ENCODE measurements at regions not wholly inside any gene's neighbourhood (a gene's known extent, or its start where the extent isn't known, plus 50 kb on each side); places are given as distances from the start of the nearest gene placed in this dataset.
"Not testable (repeated sequence)": the region's sequence is repeated elsewhere in the genome, so short reads cannot be mapped to it uniquely, and the experiment has no call there.

DNA sequence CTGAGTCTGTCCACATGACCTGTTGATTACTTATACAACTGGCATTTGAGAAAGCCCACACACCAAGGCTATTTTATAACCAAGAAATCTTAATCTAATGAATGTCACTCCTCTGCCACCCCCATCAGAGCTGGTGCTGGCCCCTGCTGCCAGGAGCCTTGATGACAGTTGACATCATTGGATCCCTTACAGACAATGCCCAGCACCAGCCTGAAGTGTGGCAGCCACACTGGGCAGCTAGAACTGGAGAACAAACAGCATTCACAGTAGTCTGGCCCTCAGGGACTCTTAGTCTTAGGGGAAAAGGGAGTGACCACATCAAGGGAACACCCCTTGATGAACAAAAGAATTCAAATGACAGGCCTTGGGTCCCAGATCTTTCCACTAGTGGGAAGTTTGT lies 840.6 kb downstream of the EPHA3 start:
- intact Hi-C loops (cut with micrococcal nuclease): no loop called here
- no peak overlapping the region for H3K27ac Mint-ChIP-seq
- H3K36me3 Mint-ChIP-seq (ENCODE audit: low read depth): no peaks in the 10 kb centered on the region
- no peaks in the 10 kb centered on the region for H3K27me3 Mint-ChIP-seq
- no peaks in the 10 kb centered on the region for H3K4me1 Mint-ChIP-seq
- no peak overlapping the region for H3K4me3 Mint-ChIP-seq
- no peak for DNase-seq
- H3K9me3 Mint-ChIP-seq: no peaks in the 10 kb centered on the region

DNA sequence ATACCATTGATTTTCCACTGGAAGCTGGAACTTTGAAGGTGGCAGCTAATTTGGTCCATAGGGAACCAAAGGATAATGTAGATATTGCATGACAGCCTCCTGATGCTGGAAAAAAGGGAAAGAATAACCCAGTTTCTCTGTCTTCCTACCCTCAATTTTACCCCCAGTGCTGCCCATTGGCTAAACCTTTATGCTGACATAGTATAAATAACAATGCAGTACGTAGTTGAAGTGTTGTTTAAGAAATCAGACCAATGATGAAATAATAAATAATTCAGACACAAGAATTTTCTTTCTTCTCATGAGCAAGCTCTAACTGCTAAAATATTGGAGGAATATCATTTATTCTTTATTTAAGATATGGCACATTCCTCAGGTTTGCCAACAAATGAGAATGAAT lies 843.4 kb downstream of the EPHA3 start:
- no peak overlapping the region for H3K27ac Mint-ChIP-seq
- H3K4me1 Mint-ChIP-seq: no peaks in the 10 kb centered on the region
- no peaks in the 10 kb centered on the region for H3K36me3 Mint-ChIP-seq (ENCODE audit: low read depth)
- H3K4me3 Mint-ChIP-seq: no peak overlapping the region
- intact Hi-C loops (cut with micrococcal nuclease): no loop called here
- no peaks in the 10 kb centered on the region for H3K27me3 Mint-ChIP-seq
- no peaks in the 10 kb centered on the region for H3K9me3 Mint-ChIP-seq
- DNase-seq: no peak

DNA sequence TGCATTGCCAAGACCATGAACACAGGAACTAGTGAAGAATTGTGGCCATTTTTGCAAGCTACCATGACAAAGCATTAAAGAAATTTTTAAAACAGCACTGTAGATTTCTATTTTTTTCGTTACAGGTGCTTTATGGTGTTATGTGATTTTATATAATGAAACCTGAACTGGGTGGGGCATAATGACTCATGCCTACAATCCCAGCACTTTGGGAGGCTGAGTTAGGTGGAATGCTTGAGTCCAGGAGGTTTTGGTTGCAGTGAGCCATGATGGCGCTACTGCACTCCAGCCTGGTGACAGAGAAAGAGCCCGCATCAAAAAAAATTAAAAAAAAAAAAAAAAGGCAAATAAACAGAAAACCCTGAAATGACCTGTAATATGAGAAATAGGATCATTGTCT lies 846.7 kb downstream of the EPHA3 start:
- no peak overlapping the region for H3K4me3 Mint-ChIP-seq
- no peaks in the 10 kb centered on the region for H3K27me3 Mint-ChIP-seq
- no peak overlapping the region for H3K27ac Mint-ChIP-seq
- DNase-seq: no peak
- H3K9me3 Mint-ChIP-seq: peaks cover 4% of the 10 kb centered on the region
- intact Hi-C loops (cut with micrococcal nuclease): no loop called here
- no peaks in the 10 kb centered on the region for H3K36me3 Mint-ChIP-seq (ENCODE audit: low read depth)
- no peaks in the 10 kb centered on the region for H3K4me1 Mint-ChIP-seq

DNA sequence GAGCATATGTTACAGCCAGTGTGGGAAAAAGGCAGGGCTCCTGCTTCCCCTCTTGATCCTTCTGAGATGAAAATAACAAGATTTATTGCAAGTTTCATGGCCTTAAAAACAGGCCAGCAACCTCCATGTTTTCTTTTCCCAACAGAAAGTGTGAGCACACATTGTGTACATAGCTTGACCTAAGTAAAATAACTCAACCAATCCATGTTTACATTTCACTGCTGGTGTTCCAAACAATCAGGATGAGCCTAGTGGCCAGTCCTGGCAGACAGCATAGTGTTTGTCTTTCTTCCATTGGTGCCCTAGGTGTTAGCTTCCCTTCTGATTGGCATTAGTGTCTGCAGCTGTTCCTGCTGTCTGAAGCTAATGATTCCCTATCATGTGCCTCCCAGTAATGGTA lies 847.7 kb downstream of the EPHA3 start:
- DNase-seq: no peak
- peaks cover 4% of the 10 kb centered on the region for H3K9me3 Mint-ChIP-seq
- no peak overlapping the region for H3K4me3 Mint-ChIP-seq
- no peaks in the 10 kb centered on the region for H3K4me1 Mint-ChIP-seq
- H3K27me3 Mint-ChIP-seq: no peaks in the 10 kb centered on the region
- no peaks in the 10 kb centered on the region for H3K36me3 Mint-ChIP-seq (ENCODE audit: low read depth)
- H3K27ac Mint-ChIP-seq: no peak overlapping the region
- intact Hi-C loops (cut with micrococcal nuclease): no loop called here

DNA sequence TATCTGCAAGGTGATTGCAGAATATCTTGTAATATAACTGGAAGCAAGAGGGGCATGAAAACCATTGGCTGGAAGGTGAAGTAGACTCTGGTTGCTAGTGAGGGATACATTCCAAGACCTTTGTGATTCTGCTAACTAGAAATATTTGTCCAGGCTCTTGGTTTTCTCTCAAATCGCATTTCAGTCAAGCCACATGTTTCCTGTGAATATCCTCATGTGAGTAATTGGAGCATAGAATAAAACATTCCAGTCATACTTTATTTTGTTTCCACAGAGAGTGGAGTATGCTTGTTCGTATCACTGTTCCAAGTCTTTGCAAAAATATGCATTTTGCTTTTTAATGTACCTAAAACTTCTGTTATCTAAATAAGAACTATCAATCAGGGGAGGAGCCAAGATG lies 850.0 kb downstream of the EPHA3 start:
- Mint-ChIP-seq H3K36me3 (ENCODE audit: low read depth) (no peaks in the 10 kb centered on the region), H3K27me3 (no peaks in the 10 kb centered on the region), H3K4me3 (no peak overlapping the region), H3K27ac (no peak overlapping the region), H3K9me3 (peaks cover 4% of the 10 kb centered on the region), H3K4me1 (no peaks in the 10 kb centered on the region)
- DNase-seq: no peak
- intact Hi-C loops (cut with micrococcal nuclease): no loop called here

DNA sequence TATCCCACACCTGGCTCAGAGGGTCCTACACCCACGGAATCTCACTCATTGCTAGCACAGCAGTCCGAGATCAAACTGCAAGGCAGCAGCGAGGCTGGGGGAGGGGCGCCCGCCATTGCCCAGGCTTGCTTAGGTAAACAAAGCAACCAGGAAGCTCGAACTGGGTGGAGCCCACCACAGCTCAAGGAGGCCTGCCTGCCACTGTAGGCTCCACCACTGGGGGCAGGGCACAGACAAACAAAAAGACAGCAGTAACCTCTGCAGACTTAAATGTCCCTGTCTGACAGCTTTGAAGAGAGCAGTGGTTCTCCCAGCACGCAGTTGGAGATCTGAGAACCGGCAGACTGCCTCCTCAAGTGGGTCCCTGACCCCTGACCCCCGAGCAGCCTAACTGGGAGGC lies 850.7 kb downstream of the EPHA3 start:
- H3K27me3 Mint-ChIP-seq; H3K9me3 Mint-ChIP-seq; H3K36me3 Mint-ChIP-seq (ENCODE audit: low read depth); DNase-seq; intact Hi-C loops (cut with micrococcal nuclease); H3K4me1 Mint-ChIP-seq; H3K4me3 Mint-ChIP-seq; H3K27ac Mint-ChIP-seq: not testable (repeated sequence)

DNA sequence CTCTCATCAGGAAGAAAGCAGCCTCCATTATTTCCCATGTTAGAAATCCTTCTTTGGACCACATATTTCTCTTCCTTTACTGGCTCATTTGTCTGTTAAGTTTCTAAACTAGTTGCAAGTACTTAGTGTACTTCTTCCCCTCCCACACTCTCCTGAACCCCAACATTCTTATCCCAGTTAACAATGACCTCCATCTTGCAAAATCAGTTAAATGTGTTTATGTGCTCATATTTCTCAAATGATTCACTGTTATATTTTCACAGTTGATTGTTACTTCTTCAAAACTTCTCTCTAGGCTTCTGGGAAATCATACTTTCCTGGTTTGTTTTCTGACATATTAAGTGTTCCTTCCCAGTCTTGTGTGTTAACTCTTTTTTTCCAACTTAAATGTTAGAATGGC lies 856.9 kb downstream of the EPHA3 start:
- no peaks in the 10 kb centered on the region for H3K4me1 Mint-ChIP-seq
- no peaks in the 10 kb centered on the region for H3K36me3 Mint-ChIP-seq (ENCODE audit: low read depth)
- H3K9me3 Mint-ChIP-seq: peaks cover 8% of the 10 kb centered on the region
- H3K27me3 Mint-ChIP-seq: no peaks in the 10 kb centered on the region
- intact Hi-C loops (cut with micrococcal nuclease): no loop called here
- H3K27ac Mint-ChIP-seq: no peak overlapping the region
- DNase-seq: no peak
- no peak overlapping the region for H3K4me3 Mint-ChIP-seq

DNA sequence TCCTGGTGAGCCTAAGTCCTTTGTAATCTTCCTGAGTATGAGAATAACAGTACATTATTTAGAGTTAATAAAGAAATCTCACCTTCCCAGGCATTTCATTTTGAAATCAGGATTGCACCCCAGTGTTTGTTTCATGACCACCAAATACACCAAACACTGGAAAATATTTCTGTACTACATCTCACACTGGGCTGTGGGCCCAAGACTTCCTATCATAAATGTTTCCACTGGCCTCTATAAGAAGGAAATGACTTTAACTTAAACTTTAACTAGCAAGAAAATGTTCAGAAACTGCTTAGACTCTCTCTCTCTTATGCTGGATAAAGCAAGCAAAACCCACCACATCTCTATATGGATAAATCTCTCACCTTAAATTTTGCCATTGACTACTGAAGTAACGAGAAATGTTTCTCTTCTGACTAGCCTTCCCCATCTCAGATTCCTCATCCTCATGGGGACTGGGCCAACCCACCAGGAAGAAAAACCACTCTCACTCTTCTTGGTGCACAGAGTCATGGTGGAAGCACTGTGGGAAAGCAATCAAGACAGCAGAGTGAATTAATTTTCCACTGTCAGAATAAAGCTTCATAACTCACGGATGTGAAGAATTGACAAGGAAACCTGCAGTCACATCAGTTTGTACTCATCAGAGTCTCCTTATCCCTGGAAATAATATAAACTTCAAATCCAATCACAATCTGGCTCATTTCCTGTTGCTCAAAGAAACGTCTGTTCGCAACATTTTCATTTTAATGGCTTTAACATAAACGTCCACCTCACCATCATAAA lies 859.6 kb downstream of the EPHA3 start:
- DNase-seq: no peak
- Mint-ChIP-seq H3K4me3 (no peak overlapping the region), H3K9me3 (peaks cover 8% of the 10 kb centered on the region), H3K27ac (no peak overlapping the region), H3K27me3 (no peaks in the 10 kb centered on the region), H3K36me3 (ENCODE audit: low read depth) (no peaks in the 10 kb centered on the region), H3K4me1 (no peaks in the 10 kb centered on the region)
- intact Hi-C loops (cut with micrococcal nuclease): no loop called here

DNA sequence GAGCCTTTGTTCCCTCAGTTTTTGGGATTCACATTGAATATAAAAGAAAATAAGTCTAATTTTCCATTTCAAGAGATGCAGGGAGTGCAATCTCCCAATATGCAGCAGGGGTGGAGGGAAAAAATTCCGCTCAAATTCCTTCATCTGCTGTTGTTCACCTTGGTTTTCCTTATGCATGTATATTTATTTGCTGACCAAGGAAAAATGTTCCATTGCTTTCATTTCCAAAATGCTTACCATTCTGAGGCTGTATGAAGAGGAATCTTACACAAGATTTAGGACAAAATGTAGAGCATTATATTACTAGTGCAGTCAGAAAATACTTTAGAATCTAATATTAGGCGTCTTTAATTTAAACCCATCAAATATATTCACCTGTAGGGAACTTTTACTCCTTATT lies 863.9 kb downstream of the EPHA3 start:
- no peaks in the 10 kb centered on the region for H3K27me3 Mint-ChIP-seq
- peaks cover 12% of the 10 kb centered on the region for H3K9me3 Mint-ChIP-seq
- H3K36me3 Mint-ChIP-seq (ENCODE audit: low read depth): no peaks in the 10 kb centered on the region
- no peaks in the 10 kb centered on the region for H3K4me1 Mint-ChIP-seq
- no peak for DNase-seq
- intact Hi-C loops (cut with micrococcal nuclease): no loop called here
- H3K4me3 Mint-ChIP-seq: no peak overlapping the region
- H3K27ac Mint-ChIP-seq: no peak overlapping the region

DNA sequence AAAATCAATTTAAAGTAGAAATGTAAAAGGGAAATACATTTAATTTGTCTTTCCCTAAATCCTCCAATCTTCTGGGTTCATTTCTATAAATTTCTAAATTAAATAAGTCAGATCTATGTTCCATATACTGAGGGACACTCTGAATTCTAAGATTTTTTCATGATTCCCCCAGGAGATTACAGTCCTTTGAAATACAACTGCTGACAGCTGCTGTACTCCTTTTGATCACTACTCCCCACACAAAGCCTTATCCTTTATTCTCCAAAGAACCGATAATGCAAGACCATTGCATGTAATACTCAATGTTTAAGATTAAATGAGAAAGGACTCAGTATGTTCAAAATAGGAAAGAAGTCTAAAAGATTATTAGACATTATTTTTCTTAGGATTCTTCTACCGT lies 865.7 kb downstream of the EPHA3 start:
- Mint-ChIP-seq H3K9me3 (peaks cover 9% of the 10 kb centered on the region), H3K4me1 (no peaks in the 10 kb centered on the region), H3K27me3 (no peaks in the 10 kb centered on the region), H3K4me3 (no peak overlapping the region), H3K27ac (no peak overlapping the region), H3K36me3 (ENCODE audit: low read depth) (no peaks in the 10 kb centered on the region)
- intact Hi-C loops (cut with micrococcal nuclease): no loop called here
- no peak for DNase-seq

DNA sequence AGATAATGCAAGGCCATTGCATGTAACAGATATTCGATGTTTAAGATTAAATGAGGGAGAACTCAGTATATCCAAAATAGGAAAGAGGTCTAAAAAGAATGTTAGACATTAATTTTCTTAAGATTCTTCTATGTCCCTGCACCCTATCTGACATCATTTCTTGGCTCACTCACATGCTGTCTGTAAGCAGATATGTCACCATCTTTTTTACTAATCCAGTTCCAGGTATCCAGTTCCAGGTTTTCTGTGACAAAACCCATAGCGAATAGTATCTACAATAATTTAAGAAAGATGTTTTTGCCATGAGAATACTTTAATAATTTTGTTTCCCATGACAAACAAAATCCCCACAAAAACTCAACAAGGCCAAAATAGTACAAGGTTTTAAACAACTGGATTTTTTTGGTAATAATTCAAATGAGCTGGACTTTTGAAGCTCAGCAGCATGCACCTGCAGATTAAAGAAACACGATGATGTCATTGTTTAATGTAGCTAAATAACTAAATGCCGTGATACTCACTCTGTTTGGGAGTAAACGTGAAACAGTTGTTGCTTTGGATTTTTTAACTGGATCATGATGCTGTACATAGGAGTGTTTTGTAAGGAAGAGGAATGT lies 867.6 kb downstream of the EPHA3 start:
- H3K36me3 Mint-ChIP-seq (ENCODE audit: low read depth): no peaks in the 10 kb centered on the region
- no peak overlapping the region for H3K27ac Mint-ChIP-seq
- H3K9me3 Mint-ChIP-seq: peaks cover 8% of the 10 kb centered on the region
- DNase-seq: no peak
- no peaks in the 10 kb centered on the region for H3K4me1 Mint-ChIP-seq
- H3K4me3 Mint-ChIP-seq: no peak overlapping the region
- intact Hi-C loops (cut with micrococcal nuclease): no loop called here
- no peaks in the 10 kb centered on the region for H3K27me3 Mint-ChIP-seq

DNA sequence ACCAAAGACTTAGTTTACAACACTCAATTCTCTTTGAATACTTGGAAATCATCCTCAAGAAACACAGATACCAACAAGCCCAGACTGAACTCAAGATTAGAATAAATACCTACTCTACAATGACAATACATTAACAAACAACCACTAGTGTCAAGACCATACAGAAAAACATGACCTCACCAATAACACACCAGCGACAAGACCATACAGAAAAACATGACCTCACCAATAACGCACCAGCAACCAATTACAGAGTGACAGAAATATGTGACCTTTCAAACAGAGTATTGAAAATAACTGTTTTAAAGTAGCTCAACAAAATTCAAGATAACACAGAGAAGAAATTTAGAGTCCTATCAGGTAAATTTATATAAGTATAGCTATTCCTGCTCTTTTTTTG lies 876.0 kb downstream of the EPHA3 start:
- no peak for DNase-seq
- Mint-ChIP-seq H3K36me3 (ENCODE audit: low read depth) (no peaks in the 10 kb centered on the region), H3K27me3 (no peaks in the 10 kb centered on the region), H3K4me3 (no peak overlapping the region), H3K27ac (no peak overlapping the region), H3K4me1 (no peaks in the 10 kb centered on the region), H3K9me3 (peaks cover 14% of the 10 kb centered on the region)
- intact Hi-C loops (cut with micrococcal nuclease): no loop called here

DNA sequence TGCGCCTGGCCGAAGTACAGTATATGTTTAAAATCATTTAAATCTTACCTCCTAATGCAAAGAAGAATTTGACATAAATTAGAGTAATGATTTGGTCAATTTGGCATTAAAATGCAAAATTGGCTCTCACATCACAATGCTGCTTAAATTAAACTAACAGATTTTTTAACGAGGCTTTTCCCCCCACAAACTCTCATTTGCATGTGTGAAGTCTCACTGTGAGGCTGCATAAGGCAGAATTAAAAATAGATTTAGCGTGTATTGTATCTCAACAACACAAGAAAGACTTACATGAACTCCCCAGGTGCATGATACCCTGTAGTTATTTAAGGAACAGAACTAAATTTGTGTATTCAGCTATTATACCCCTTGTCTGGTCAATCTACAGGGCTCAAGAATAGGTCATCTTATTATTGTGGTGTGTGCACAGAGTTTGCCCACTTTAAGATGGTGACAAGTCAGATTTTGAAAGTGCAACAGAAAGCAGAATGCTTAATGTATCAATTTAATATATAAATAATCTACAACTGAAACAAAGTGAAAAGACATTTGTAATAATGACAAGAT lies 897.9 kb downstream of the EPHA3 start:
- Mint-ChIP-seq H3K27ac (no peak overlapping the region), H3K36me3 (ENCODE audit: low read depth) (no peaks in the 10 kb centered on the region), H3K4me3 (no peak overlapping the region), H3K4me1 (no peaks in the 10 kb centered on the region), H3K27me3 (no peaks in the 10 kb centered on the region), H3K9me3 (peaks cover 8% of the 10 kb centered on the region)
- no peak for DNase-seq
- intact Hi-C loops (cut with micrococcal nuclease): no loop called here

DNA sequence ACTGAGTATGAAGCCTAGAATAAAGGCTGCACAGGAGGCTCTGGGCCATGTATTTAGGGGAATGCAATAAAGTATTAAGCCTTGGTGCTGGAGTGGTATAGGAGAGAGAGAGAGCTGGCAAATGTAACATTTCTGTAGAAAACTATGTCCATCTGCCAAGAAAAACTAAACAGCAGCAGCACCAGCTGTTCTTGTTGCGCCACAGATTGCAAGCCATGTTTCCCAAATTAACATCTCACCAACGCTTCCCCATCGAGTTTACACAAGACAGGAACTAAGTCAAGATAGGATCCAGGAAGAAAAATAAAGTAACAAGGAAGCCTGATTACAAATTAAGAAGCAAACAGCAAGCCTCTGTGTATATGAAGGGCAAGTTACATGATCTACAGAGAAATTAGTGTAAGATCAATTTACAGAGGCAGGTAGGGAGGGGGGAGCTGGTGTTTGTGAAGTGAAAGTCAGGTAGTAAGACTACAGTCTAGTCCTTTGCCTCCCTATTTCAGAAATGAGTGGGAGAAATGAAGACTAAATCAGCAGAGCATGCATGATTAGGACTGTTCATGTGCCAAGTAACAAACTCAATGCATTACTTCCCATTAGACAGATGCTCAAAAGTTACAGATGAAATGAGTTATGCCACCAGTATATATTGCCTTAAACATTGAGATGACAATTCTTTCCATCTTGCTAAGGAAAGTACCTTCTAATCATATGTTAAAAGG lies 900.5 kb downstream of the EPHA3 start:
- H3K27ac Mint-ChIP-seq: no peak overlapping the region
- H3K4me3 Mint-ChIP-seq: no peak overlapping the region
- H3K27me3 Mint-ChIP-seq: no peaks in the 10 kb centered on the region
- H3K9me3 Mint-ChIP-seq: peaks cover 4% of the 10 kb centered on the region
- DNase-seq: no peak
- no peaks in the 10 kb centered on the region for H3K4me1 Mint-ChIP-seq
- intact Hi-C loops (cut with micrococcal nuclease): no loop called here
- H3K36me3 Mint-ChIP-seq (ENCODE audit: low read depth): no peaks in the 10 kb centered on the region

Data from activated CD4-positive, alpha-beta T cell treated with anti-CD3 and anti-CD28 coated beads, Interleukin-2, amount 10 ng/mL, durations not matched to agents 24 days and 14 days (primary cell).